Colonic mucosa (tissue), 4 donors: ENCODE measurements at regions not wholly inside any gene's neighbourhood (a gene's known extent, or its start where the extent isn't known, plus 50 kb on each side); places are given as distances from the start of the nearest gene placed in this dataset.

ENCODE experiments used
- DNase-seq: peaks from one replicate; pipeline ENCODE4 v3.0.0-alpha.2; 2020
- H3K27ac ChIP-seq: fragments of 200-600 bp; one replicate; pipeline ENCODE4 v1.8.0; 2021
- H3K27me3 ChIP-seq: fragments of 200-600 bp; one replicate; pipeline ENCODE4 v1.8.0; 2021
- H3K36me3 ChIP-seq: fragments of 200-600 bp; one replicate; pipeline ENCODE4 v1.8.0; 2021
- H3K4me1 ChIP-seq: fragments of 200-600 bp; one replicate; pipeline ENCODE4 v1.8.0; 2021; ENCODE audit warnings: mild to moderate bottlenecking
- H3K4me3 ChIP-seq: fragments of 200-600 bp; one replicate; pipeline ENCODE4 v1.8.0; 2021
- H3K9ac ChIP-seq, 2 donors: one replicate each; pipeline ENCODE4 v1.7.0; 2013; ENCODE audit warnings: control low read depth in 2 of 2, low read depth in 2 of 2, low read length in 2 of 2
- H3K9me3 ChIP-seq: fragments of 200-600 bp; one replicate; pipeline ENCODE4 v1.8.0; 2021
- CTCF ChIP-seq: fragments of 200-600 bp; IDR thresholded peaks from one replicate; pipeline ENCODE4 v1.8.0; 2022; ENCODE audit warnings: antibody characterized with exemption, mild to moderate bottlenecking
- intact Hi-C: fragments of 100-400 bp; cut with DNase I; formaldehyde crosslinking; loops from one replicate; pipeline ENCODE4 v1.14.1; 2022
- donor health status: healthy.
- donor health status: DM: no; HTN: no; CAD: no.
- donor health status: DM: no; HTN: no; CAD: no.

GRCh38 chr20:51889466-51889865 is 87.1 kb upstream of the SALL4 start:
- TF ChIP-seq CTCF = no peak
- intact Hi-C loops = no loop called here
- H3K27ac ChIP-seq = no peak overlapping the region
- no peaks in the 10 kb centered on the region for H3K4me1 ChIP-seq
- H3K4me3 ChIP-seq = no peak overlapping the region
- no peaks in the 10 kb centered on the region for H3K27me3 ChIP-seq
- no peaks in the 10 kb centered on the region for H3K36me3 ChIP-seq
- H3K9ac ChIP-seq = no peak overlapping the region
- DNase-seq = no peak
- no peaks in the 10 kb centered on the region for H3K9me3 ChIP-seq

GRCh38 chr20:51888291-51888690 is 86.0 kb upstream of the SALL4 start:
- H3K9me3 ChIP-seq = no peaks in the 10 kb centered on the region
- no peak overlapping the region for H3K27ac ChIP-seq
- H3K4me3 ChIP-seq = no peak overlapping the region
- no peaks in the 10 kb centered on the region for H3K4me1 ChIP-seq
- intact Hi-C loops = no loop called here
- no peak overlapping the region for H3K9ac ChIP-seq
- no peaks in the 10 kb centered on the region for H3K27me3 ChIP-seq
- no peaks in the 10 kb centered on the region for H3K36me3 ChIP-seq
- DNase-seq = no peak
- TF ChIP-seq CTCF = no peak

- TF ChIP-seq CTCF = no peak
- intact Hi-C loops = no loop called here
These were observed 84.7 kb upstream of the SALL4 start for GRCh38 chr20:51886891-51887608.

GRCh38 chr20:51886341-51886740 is 84.0 kb upstream of the SALL4 start:
- no peak overlapping the region for H3K27ac ChIP-seq
- H3K9me3 ChIP-seq = no peaks in the 10 kb centered on the region
- no peaks in the 10 kb centered on the region for H3K36me3 ChIP-seq
- no peaks in the 10 kb centered on the region for H3K27me3 ChIP-seq
- no peak for TF ChIP-seq CTCF
- intact Hi-C loops = no loop called here
- no peak overlapping the region for H3K4me3 ChIP-seq
- H3K4me1 ChIP-seq = no peaks in the 10 kb centered on the region
- no peak for DNase-seq
- H3K9ac ChIP-seq = no peak overlapping the region

More at GRCh38 chr20:51886891-51887608, 84.7 kb upstream of the SALL4 start:
- Histone ChIP-seq H3K27me3 (no peaks in the 10 kb centered on the region), H3K9ac (no peak overlapping the region), H3K36me3 (no peaks in the 10 kb centered on the region), H3K27ac (no peak overlapping the region), H3K9me3 (no peaks in the 10 kb centered on the region), H3K4me1 (no peaks in the 10 kb centered on the region), H3K4me3 (no peak overlapping the region)
- no peak for DNase-seq

- Histone ChIP-seq H3K4me3 (no peak overlapping the region), H3K9ac (no peak overlapping the region), H3K27ac (no peak overlapping the region), H3K27me3 (no peaks in the 10 kb centered on the region), H3K9me3 (no peaks in the 10 kb centered on the region), H3K4me1 (no peaks in the 10 kb centered on the region), H3K36me3 (no peaks in the 10 kb centered on the region)
- intact Hi-C loops = no loop called here
- no peak for DNase-seq
- TF ChIP-seq CTCF = no peak
These were observed 82.2 kb upstream of the SALL4 start for GRCh38 chr20:51884561-51884960.
